ENCODE measurements at regions not wholly inside any gene's neighbourhood (a gene's known extent, or its start where the extent isn't known, plus 50 kb on each side); places are given as distances from the start of the nearest gene placed in this dataset.

DNA sequence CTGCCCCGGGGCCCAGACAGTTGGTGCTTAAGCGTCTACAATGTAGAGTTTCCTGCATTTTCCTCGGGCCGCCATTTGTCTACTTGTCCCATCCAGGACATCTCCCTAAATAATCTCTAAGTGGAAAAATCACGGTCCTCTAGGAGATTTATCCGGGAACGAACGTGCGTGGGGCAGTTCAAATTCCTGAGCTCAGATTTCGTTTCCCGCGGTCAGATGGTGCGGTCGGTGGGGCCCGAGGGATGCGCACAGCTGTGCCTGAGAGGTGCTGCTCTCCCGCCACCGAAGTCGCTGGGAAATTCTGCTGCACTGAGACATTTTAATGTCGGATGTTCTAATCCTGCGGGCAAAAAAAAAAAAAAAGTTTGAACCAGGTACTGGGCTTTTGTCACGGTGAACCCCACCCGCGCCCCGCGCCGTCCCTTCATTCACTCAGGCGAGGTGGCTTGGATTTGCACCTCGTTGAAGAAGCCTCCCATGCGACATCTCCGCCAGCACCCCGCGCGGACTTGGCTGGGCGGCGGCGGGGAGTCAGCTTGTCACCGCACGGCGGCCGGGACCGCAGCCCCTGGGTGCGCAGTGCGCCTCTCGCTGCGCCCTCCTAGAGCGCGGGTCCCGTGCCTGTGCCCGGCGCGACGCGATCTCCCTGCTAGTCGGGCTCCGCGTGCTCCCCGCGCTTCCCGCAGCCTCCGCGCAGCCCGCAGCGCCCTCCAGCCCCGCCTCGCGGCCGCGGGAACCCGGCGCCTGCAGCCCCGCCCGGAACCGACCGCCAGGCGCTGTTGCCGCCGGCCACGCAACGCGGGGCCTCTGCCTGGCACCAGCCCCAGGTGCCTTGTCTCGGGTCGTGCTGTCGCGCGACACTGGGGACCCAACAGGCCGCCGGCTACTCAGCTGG is 191.9 kb upstream of the TCF4 start:
- TF ChIP-seq, protein P1, sequence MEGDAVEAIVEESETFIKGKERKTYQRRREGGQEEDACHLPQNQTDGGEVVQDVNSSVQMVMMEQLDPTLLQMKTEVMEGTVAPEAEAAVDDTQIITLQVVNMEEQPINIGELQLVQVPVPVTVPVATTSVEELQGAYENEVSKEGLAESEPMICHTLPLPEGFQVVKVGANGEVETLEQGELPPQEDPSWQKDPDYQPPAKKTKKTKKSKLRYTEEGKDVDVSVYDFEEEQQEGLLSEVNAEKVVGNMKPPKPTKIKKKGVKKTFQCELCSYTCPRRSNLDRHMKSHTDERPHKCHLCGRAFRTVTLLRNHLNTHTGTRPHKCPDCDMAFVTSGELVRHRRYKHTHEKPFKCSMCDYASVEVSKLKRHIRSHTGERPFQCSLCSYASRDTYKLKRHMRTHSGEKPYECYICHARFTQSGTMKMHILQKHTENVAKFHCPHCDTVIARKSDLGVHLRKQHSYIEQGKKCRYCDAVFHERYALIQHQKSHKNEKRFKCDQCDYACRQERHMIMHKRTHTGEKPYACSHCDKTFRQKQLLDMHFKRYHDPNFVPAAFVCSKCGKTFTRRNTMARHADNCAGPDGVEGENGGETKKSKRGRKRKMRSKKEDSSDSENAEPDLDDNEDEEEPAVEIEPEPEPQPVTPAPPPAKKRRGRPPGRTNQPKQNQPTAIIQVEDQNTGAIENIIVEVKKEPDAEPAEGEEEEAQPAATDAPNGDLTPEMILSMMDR (IDR thresholded peaks at IDR 0.05; ENCODE audit: insufficient read depth, low read depth, low read length) = no peak
- no peak for TF ChIP-seq EZH2 (IDR thresholded peaks at IDR 0.05; ENCODE audit: insufficient read depth, low read length)
- Mint-ChIP-seq H3K4me3 (ENCODE audit: unreplicated experiment) (peak overlapping the region; percentile 86), H3K9me3 (ENCODE audit: unreplicated experiment) (no peaks in the 10 kb centered on the region), H3K4me1 (ENCODE audit: low read depth, unreplicated experiment) (peaks cover 26% of the 10 kb centered on the region), H3K27me3 (ENCODE audit: low read depth, unreplicated experiment) (no peaks in the 10 kb centered on the region), H3K36me3 (ENCODE audit: low read depth, unreplicated experiment) (no peaks in the 10 kb centered on the region), H3K27ac (ENCODE audit: unreplicated experiment) (peak overlapping the region; percentile 81)
- Histone ChIP-seq H3K79me2 (ENCODE audit: insufficient read depth, low read length) (no peaks in the 10 kb centered on the region), H3K9ac (ENCODE audit: low read length) (peak overlapping the region; percentile 79), H3K9me3 (ENCODE audit: insufficient read depth, low read depth, low read length) (no peaks in the 10 kb centered on the region), H3K4me2 (ENCODE audit: low read length) (peak overlapping the region; percentile 93), H3K4me1 (ENCODE audit: insufficient read depth, low read length) (peaks cover 4% of the 10 kb centered on the region), H3K36me3 (ENCODE audit: insufficient read depth, low read length) (no peaks in the 10 kb centered on the region), H3K4me3 (ENCODE audit: insufficient read depth, low read depth, low read length) (peak overlapping the region; percentile 61), H3K27ac (ENCODE audit: low read depth, low read length) (peak overlapping the region; percentile 38), H2AFZ (ENCODE audit: low read depth, low read length) (peak overlapping the region; percentile 88), H3K27me3 (ENCODE audit: insufficient read depth, low read length) (no peaks in the 10 kb centered on the region), H4K20me1 (ENCODE audit: insufficient read depth, low read length) (no peaks in the 10 kb centered on the region)
- DNase-seq (ENCODE audit: low read depth) (no peak), FAIRE-seq (no peak)

DNA sequence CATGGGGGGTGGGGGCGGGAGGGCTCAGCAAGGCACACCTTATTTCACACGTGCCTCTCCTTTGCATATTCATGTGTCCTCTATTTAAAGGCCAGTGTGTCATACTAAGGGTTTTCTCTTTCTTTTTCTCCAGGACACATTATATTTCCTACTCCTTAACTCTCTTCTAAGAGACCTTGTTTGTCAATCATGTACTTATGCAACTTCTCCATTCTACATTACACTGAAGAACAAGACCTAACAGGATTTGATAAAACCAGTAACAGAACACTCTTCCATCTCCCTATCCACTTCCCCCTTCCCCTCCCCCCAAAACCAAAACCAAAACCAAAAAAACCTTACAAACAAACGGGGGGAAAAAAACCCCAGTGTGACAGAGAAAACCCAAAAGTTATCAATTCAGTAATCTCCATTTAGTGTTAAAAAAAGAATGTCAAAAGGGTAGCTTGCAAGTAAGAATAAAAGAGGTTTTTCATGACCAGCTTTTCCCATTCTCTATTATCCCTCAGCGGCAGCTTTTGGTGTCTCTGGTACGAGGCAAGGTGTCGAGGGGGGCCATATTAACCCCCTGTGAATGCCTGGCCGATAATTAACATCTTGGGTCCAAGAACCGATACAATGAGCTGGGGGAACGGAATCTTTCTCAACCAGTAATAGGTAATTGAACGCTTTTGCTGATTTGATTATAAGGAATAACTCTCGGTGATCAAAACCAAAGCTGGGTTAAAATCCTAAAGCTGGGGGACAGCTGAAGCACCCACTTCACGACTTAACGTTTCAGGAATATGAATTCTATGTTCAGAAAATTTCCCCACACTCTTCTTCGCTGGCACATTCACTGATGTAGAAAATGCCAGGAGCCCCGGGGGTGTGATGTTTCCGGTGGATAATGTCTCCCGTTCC is 191.0 kb upstream of the TCF4 start:
- FAIRE-seq = peak; percentile 76
- H3K4me3 Mint-ChIP-seq (ENCODE audit: unreplicated experiment) = peak overlapping the region; percentile 86
- peak overlapping the region; percentile 79 for H3K9ac ChIP-seq (ENCODE audit: low read length)

More for the DNA sequence above, 191.0 kb upstream of the TCF4 start:
- Mint-ChIP-seq H3K36me3 (ENCODE audit: low read depth, unreplicated experiment) (no peaks in the 10 kb centered on the region), H3K9me3 (ENCODE audit: unreplicated experiment) (no peaks in the 10 kb centered on the region), H3K27ac (ENCODE audit: unreplicated experiment) (peak overlapping the region; percentile 81), H3K27me3 (ENCODE audit: low read depth, unreplicated experiment) (no peaks in the 10 kb centered on the region), H3K4me1 (ENCODE audit: low read depth, unreplicated experiment) (peaks cover 26% of the 10 kb centered on the region)
- no peaks in the 10 kb centered on the region for H3K9me3 ChIP-seq (ENCODE audit: insufficient read depth, low read depth, low read length)
- H3K4me3 ChIP-seq (ENCODE audit: insufficient read depth, low read depth, low read length) = peak overlapping the region; percentile 61
- no peak for DNase-seq (ENCODE audit: low read depth)
- H3K27ac ChIP-seq (ENCODE audit: low read depth, low read length) = no peak overlapping the region
- H3K27me3 ChIP-seq (ENCODE audit: insufficient read depth, low read length) = no peaks in the 10 kb centered on the region
- no peak for TF ChIP-seq EZH2 (IDR thresholded peaks at IDR 0.05; ENCODE audit: insufficient read depth, low read length)
- TF ChIP-seq, protein P1 (IDR thresholded peaks at IDR 0.05; ENCODE audit: insufficient read depth, low read depth, low read length) = no peak
- peak overlapping the region; percentile 93 for H3K4me2 ChIP-seq (ENCODE audit: low read length)
- no peaks in the 10 kb centered on the region for H3K36me3 ChIP-seq (ENCODE audit: insufficient read depth, low read length)
- H3K79me2 ChIP-seq (ENCODE audit: insufficient read depth, low read length) = no peaks in the 10 kb centered on the region
- peak overlapping the region; percentile 88 for H2AFZ ChIP-seq (ENCODE audit: low read depth, low read length)
- H4K20me1 ChIP-seq (ENCODE audit: insufficient read depth, low read length) = no peaks in the 10 kb centered on the region
- H3K4me1 ChIP-seq (ENCODE audit: insufficient read depth, low read length) = peaks cover 4% of the 10 kb centered on the region
